Cardiac muscle cell (in vitro differentiated cells and primary cell): ENCODE measurements at regions not wholly inside any gene's neighbourhood (a gene's known extent, or its start where the extent isn't known, plus 50 kb on each side); places are given as distances from the start of the nearest gene placed in this dataset.

Source experiments
- DNase-seq, 2 donors: peaks; one replicate each; pipeline versions ENCODE4 v3.0.0 to v3.0.0-alpha.2; 2010 to 2017; ENCODE audit warnings: low read depth in 1 of 2, low spot score in 1 of 2
- H3K27ac ChIP-seq: fragments of 200-600 bp; sonication (generic); 2 replicates; pipeline ENCODE4 v1.5.1; 2016
- H3K27me3 ChIP-seq: fragments of 200-600 bp; sonication (generic); 2 replicates; pipeline ENCODE4 v1.6.0; 2016; ENCODE audit warnings: control low read depth
- H3K36me3 ChIP-seq: fragments of 200-600 bp; sonication (generic); 2 replicates; pipeline ENCODE4 v1.5.1; 2016; ENCODE audit warnings: control low read depth
- H3K4me1 ChIP-seq: fragments of 200-600 bp; sonication (generic); 2 replicates; pipeline ENCODE4 v1.8.1; 2017; ENCODE audit warnings: low read depth, mild to moderate bottlenecking, mixed run types
- H3K4me3 ChIP-seq: fragments of 200-600 bp; sonication (generic); 2 replicates; pipeline ENCODE4 v1.5.1; 2016; ENCODE audit warnings: mild to moderate bottlenecking
- H3K9me3 ChIP-seq: fragments of 200-600 bp; sonication (generic); 2 replicates; pipeline ENCODE4 v1.5.1; 2017; ENCODE audit warnings: low read depth, mild to moderate bottlenecking, control low read depth
- TF ChIP-seq, protein P1 (sequence below): IDR thresholded peaks from 2 replicates; pipeline ENCODE4 v1.5.1; 2012; ENCODE audit warnings: low read depth, mild to moderate bottlenecking, low read length

DNA sequence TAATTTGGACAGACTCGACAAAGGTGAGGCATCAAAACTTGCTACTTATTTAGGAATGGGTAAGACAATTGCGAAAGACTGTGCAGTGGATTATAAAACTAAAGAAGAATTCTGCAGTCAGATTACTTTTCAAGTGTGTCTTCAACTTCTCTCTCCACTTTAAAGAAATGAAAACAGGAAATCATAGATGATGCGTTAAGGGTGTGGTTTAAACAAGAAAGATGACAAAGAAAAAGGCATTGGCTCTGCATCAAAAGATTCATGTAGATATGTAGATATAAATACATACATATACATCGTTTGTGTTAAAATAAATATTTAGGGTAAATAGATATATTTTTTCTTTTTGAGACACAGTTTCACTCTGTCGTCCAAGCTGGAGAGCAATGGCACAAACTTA, 74.6 kb upstream of the PARP11 start:
- no peaks in the 10 kb centered on the region for H3K9me3 ChIP-seq
- H3K27ac ChIP-seq = no peak overlapping the region
- no peaks in the 10 kb centered on the region for H3K36me3 ChIP-seq
- no peaks in the 10 kb centered on the region for H3K4me1 ChIP-seq
- DNase-seq = no peak
- no peak overlapping the region for H3K4me3 ChIP-seq
- no peaks in the 10 kb centered on the region for H3K27me3 ChIP-seq
- TF ChIP-seq, protein P1, sequence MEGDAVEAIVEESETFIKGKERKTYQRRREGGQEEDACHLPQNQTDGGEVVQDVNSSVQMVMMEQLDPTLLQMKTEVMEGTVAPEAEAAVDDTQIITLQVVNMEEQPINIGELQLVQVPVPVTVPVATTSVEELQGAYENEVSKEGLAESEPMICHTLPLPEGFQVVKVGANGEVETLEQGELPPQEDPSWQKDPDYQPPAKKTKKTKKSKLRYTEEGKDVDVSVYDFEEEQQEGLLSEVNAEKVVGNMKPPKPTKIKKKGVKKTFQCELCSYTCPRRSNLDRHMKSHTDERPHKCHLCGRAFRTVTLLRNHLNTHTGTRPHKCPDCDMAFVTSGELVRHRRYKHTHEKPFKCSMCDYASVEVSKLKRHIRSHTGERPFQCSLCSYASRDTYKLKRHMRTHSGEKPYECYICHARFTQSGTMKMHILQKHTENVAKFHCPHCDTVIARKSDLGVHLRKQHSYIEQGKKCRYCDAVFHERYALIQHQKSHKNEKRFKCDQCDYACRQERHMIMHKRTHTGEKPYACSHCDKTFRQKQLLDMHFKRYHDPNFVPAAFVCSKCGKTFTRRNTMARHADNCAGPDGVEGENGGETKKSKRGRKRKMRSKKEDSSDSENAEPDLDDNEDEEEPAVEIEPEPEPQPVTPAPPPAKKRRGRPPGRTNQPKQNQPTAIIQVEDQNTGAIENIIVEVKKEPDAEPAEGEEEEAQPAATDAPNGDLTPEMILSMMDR = no peak

DNA sequence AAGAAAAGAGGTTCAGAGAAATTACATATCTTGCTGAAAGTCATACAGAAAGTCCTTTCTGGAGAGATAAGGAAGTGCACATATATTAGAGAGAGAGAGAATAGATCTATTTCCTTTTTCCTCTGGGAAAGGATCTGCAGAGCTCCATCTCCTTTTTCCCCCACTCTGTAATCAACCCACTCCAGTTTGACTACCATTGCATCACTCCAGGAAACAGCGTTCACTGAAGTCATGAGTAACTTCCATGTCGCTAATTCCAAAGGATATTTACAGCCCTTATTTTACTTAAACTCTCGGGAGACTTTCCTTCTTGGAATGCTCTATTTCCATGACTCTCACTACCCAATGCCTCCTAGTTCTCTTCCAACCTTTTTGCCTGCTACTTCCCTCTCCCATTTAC, 72.5 kb upstream of the PARP11 start:
- H3K27ac ChIP-seq = no peak overlapping the region

GRCh38 chr12:3944620-3945019, 71.4 kb upstream of the PARP11 start:
- no peaks in the 10 kb centered on the region for H3K36me3 ChIP-seq
- DNase-seq = no peak

More for the DNA sequence above, 72.5 kb upstream of the PARP11 start:
- H3K4me3 ChIP-seq = no peak overlapping the region
- no peaks in the 10 kb centered on the region for H3K27me3 ChIP-seq
- H3K36me3 ChIP-seq = no peaks in the 10 kb centered on the region
- TF ChIP-seq, protein P1 = no peak
- H3K9me3 ChIP-seq = no peaks in the 10 kb centered on the region
- no peaks in the 10 kb centered on the region for H3K4me1 ChIP-seq
- DNase-seq = no peak

GRCh38 chr12:3938042-3938544, 64.9 kb upstream of the PARP11 start:
- Histone ChIP-seq H3K27me3 (no peaks in the 10 kb centered on the region), H3K36me3 (no peaks in the 10 kb centered on the region), H3K4me1 (peaks cover 6% of the 10 kb centered on the region), H3K27ac (no peak overlapping the region), H3K4me3 (no peak overlapping the region), H3K9me3 (no peaks in the 10 kb centered on the region)
- TF ChIP-seq, protein P1 = no peak
- DNase-seq = no peak

More at GRCh38 chr12:3944620-3945019, 71.4 kb upstream of the PARP11 start:
- Histone ChIP-seq H3K27ac (no peak overlapping the region), H3K4me1 (no peaks in the 10 kb centered on the region), H3K4me3 (no peak overlapping the region), H3K9me3 (no peaks in the 10 kb centered on the region), H3K27me3 (no peaks in the 10 kb centered on the region)
- TF ChIP-seq, protein P1 = no peak

DNA sequence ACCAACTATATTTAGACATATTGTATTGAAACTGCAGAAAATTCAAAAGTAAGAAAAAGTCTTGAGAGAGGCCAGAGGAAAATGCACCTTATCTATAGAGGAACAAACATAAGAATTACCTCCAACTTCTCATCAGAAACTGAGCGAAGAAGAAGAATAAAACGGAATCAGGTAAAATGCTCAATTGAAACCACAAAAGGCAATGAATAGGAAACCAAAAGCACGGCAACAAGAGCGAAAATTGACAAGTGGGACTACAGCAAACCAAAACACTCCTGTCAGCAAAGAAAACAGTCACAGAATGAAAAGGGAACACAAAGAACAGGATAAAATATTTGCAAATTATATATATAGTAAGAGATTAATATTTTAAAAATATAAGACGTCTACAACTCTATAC, 61.9 kb upstream of the PARP11 start:
- no peaks in the 10 kb centered on the region for H3K9me3 ChIP-seq
- H3K27ac ChIP-seq = no peak overlapping the region
- TF ChIP-seq, protein P1 = no peak
- no peaks in the 10 kb centered on the region for H3K27me3 ChIP-seq
- no peaks in the 10 kb centered on the region for H3K36me3 ChIP-seq
- DNase-seq = no peak
- H3K4me3 ChIP-seq = no peak overlapping the region
- H3K4me1 ChIP-seq = peaks cover 8% of the 10 kb centered on the region

GRCh38 chr12:3933819-3934192, 60.6 kb upstream of the PARP11 start:
- no peak for DNase-seq
- Histone ChIP-seq H3K9me3 (no peaks in the 10 kb centered on the region), H3K27ac (no peak overlapping the region), H3K4me1 (peaks cover 8% of the 10 kb centered on the region), H3K27me3 (no peaks in the 10 kb centered on the region), H3K36me3 (no peaks in the 10 kb centered on the region), H3K4me3 (no peak overlapping the region)
- TF ChIP-seq, protein P1 = no peak
